ENCODE measurements at regions not wholly inside any gene's neighbourhood (a gene's known extent, or its start where the extent isn't known, plus 50 kb on each side); places are given as distances from the start of the nearest gene placed in this dataset.
"Not testable (repeated sequence)": the region's sequence is repeated elsewhere in the genome, so short reads cannot be mapped to it uniquely, and the experiment has no call there.

DNA sequence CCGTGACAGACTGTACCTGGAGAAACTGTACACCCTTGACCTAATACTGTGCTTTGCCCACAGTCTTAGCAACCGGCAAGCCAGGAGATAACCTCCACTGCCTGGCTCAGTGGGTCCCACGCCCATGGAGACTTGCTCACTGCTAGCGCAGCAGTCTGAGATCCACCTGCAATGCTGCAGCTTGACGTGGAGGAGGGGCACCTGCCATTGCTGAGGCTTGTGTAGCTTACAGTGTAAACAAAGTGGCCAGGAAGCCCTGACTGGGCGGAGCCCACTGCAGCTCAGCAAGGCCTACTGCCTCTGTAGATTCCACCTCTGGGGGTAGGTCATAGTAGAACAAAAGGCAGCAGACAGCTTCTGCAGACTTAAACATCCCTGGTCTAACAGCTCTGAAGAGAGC lies 189.3 kb downstream of the EDEM1 start:
- ATAC-seq (no peak), DNase-seq (no peak)
- H3K27ac Mint-ChIP-seq = no peak overlapping the region
- H3K4me1 ChIP-seq (ENCODE audit: control insufficient read depth, insufficient read depth, low read length) = no peaks in the 10 kb centered on the region
- no peak overlapping the region for H3K4me3 ChIP-seq (ENCODE audit: low read length)
- peaks cover 0 to 4% of the 10 kb centered on the region in 2 donors for H3K9me3 Mint-ChIP-seq
- H3K4me1 Mint-ChIP-seq = no peaks in the 10 kb centered on the region
- H3K27me3 ChIP-seq (ENCODE audit: control insufficient read depth, insufficient read depth, low read length) = no peaks in the 10 kb centered on the region
- H3K36me3 ChIP-seq (ENCODE audit: control insufficient read depth, insufficient read depth, low read length) = no peaks in the 10 kb centered on the region
- no peak overlapping the region for H3K27ac ChIP-seq (ENCODE audit: low read length)
- H3K9me3 ChIP-seq (ENCODE audit: control insufficient read depth, insufficient read depth, low read length) = no peaks in the 10 kb centered on the region
- WGBS (ENCODE audit: insufficient coverage) = 76% methylated on average over 6 of the region's 6 CpGs
- H3K36me3 Mint-ChIP-seq = no peaks in the 10 kb centered on the region
- H3K27me3 Mint-ChIP-seq (ENCODE audit: low read depth in 2 of 2) = no peaks in the 10 kb centered on the region
- intact Hi-C loops (cut with micrococcal nuclease) = no loop called here
- no peak overlapping the region for H3K4me3 Mint-ChIP-seq
- TF ChIP-seq, protein P1, sequence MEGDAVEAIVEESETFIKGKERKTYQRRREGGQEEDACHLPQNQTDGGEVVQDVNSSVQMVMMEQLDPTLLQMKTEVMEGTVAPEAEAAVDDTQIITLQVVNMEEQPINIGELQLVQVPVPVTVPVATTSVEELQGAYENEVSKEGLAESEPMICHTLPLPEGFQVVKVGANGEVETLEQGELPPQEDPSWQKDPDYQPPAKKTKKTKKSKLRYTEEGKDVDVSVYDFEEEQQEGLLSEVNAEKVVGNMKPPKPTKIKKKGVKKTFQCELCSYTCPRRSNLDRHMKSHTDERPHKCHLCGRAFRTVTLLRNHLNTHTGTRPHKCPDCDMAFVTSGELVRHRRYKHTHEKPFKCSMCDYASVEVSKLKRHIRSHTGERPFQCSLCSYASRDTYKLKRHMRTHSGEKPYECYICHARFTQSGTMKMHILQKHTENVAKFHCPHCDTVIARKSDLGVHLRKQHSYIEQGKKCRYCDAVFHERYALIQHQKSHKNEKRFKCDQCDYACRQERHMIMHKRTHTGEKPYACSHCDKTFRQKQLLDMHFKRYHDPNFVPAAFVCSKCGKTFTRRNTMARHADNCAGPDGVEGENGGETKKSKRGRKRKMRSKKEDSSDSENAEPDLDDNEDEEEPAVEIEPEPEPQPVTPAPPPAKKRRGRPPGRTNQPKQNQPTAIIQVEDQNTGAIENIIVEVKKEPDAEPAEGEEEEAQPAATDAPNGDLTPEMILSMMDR (IDR thresholded peaks at IDR 0.05) = no peak

DNA sequence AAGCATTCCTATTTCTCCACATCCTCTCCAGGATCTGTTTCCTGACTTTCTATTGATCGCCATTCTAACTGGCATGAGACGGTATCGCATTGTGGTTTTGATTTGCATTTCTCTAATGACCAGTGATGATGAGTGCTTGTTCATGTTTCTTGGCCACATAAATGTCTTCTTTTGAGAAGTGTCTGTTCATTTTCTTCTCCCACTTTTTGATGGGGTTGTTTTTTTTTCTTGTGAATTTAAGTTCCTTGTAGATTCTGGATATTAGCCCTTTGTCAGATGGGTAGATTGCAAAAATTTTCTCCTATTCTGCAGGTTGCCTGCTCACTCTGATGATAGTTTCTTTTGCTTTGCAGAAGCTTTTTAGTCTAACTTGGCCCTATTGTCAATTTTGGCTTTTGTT lies 191.8 kb downstream of the EDEM1 start:
- ATAC-seq; intact Hi-C loops (cut with micrococcal nuclease); H3K4me1 ChIP-seq (ENCODE audit: control insufficient read depth, insufficient read depth, low read length); H3K9me3 ChIP-seq (ENCODE audit: control insufficient read depth, insufficient read depth, low read length); H3K36me3 Mint-ChIP-seq; H3K9me3 Mint-ChIP-seq; H3K4me3 ChIP-seq (ENCODE audit: low read length); H3K4me1 Mint-ChIP-seq; H3K27ac Mint-ChIP-seq; H3K27me3 ChIP-seq (ENCODE audit: control insufficient read depth, insufficient read depth, low read length); H3K4me3 Mint-ChIP-seq; DNase-seq; H3K27ac ChIP-seq (ENCODE audit: low read length); H3K36me3 ChIP-seq (ENCODE audit: control insufficient read depth, insufficient read depth, low read length); H3K27me3 Mint-ChIP-seq (ENCODE audit: low read depth in 2 of 2): not testable (repeated sequence)
- 92% methylated on average over 3 of the region's 3 CpGs for whole genome bisulfite sequencing (ENCODE audit: insufficient coverage)

DNA sequence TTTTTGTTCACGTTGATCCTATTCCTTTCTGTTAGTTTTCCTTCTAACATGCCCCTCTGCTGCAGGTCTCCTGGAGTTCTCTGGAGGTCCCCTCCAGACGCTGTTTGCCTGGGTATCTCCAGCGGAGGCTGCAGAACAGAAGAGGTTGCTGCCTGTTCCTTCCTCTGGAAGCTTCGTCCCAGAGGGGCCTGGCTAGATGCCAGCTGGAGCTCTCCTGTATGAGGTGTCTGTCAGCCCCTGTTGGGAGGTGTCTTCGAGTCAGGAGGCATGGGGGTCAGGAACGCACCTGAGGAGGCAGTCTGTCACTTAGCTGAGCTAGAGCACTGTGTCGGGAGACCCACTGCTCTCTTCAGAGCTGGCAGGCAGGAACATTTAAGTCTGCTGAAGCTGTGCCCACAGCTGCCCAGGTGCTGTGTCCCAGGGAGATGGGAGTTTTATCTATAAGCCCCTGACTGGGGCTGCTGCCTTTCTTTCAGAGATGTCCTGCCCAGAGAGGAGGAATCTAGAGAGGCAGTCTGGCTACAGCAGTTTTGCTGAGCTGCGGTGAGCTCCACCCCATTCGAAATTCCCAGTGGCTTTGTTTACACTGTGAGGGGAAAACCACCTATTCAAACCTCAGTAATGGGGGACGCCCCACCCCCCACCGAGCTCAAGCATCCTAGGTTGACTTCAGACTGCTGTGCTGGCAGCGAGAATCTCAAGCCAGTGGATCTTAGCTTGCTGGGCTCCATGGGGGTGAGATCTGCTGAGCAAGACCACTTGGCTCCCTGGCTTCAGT lies 196.2 kb downstream of the EDEM1 start:
- H3K4me1 ChIP-seq (ENCODE audit: control insufficient read depth, insufficient read depth, low read length); H3K27me3 ChIP-seq (ENCODE audit: control insufficient read depth, insufficient read depth, low read length); H3K9me3 ChIP-seq (ENCODE audit: control insufficient read depth, insufficient read depth, low read length); H3K36me3 ChIP-seq (ENCODE audit: control insufficient read depth, insufficient read depth, low read length); H3K27ac ChIP-seq (ENCODE audit: low read length); intact Hi-C loops (cut with micrococcal nuclease); H3K4me3 ChIP-seq (ENCODE audit: low read length); DNase-seq; H3K36me3 Mint-ChIP-seq; ATAC-seq; H3K27me3 Mint-ChIP-seq (ENCODE audit: low read depth in 2 of 2); H3K4me3 Mint-ChIP-seq; H3K4me1 Mint-ChIP-seq; H3K27ac Mint-ChIP-seq; H3K9me3 Mint-ChIP-seq: not testable (repeated sequence)
- WGBS (ENCODE audit: insufficient coverage) = 90% methylated on average over 11 of the region's 12 CpGs

DNA sequence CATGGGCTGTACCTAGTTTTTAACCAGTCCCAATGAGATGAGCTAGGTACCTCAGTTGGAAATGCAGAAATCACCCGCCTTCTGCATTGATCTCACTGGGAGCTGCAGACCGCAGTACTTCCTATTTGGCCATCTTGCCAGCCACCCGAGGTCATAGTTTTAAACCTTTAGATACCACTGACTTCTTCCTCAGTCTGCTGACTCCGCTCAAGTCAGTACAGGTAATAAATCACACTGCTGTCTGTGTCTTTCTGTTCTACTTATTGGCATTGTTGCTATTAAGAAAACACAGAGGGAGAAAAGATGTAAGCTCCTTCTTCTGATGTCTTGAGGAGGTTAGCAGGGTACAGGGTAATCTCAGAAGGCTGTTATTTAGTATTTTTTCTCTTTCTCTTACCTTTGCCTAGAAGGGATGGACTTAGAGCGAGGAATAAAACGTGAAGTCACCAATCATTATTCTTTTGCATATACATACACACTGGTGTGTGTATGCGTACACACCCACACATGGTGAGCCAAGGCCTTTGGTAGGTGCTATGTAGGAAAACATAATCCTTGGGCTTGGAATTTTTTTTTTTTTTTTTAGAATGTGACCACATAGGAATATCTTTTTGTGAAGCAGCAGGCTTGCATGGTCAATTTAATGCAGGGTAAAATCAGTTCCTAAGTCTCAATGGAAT lies 197.2 kb downstream of the EDEM1 start:
- intact Hi-C loops (cut with micrococcal nuclease) = no loop called here
- H3K4me1 ChIP-seq (ENCODE audit: control insufficient read depth, insufficient read depth, low read length) = no peaks in the 10 kb centered on the region
- H3K4me3 ChIP-seq (ENCODE audit: low read length) = no peak overlapping the region
- TF ChIP-seq, protein P1 (IDR thresholded peaks at IDR 0.05) = no peak
- ATAC-seq = no peak
- Mint-ChIP-seq H3K27ac (no peak overlapping the region), H3K36me3 (no peaks in the 10 kb centered on the region), H3K4me3 (no peak overlapping the region), H3K4me1 (no peaks in the 10 kb centered on the region), H3K9me3 (peaks cover 0 to 2% of the 10 kb centered on the region in 2 donors), H3K27me3 (ENCODE audit: low read depth in 2 of 2) (peaks cover 2 to 8% of the 10 kb centered on the region in 2 donors)
- H3K27me3 ChIP-seq (ENCODE audit: control insufficient read depth, insufficient read depth, low read length) = no peaks in the 10 kb centered on the region
- no peaks in the 10 kb centered on the region for H3K9me3 ChIP-seq (ENCODE audit: control insufficient read depth, insufficient read depth, low read length)
- no peaks in the 10 kb centered on the region for H3K36me3 ChIP-seq (ENCODE audit: control insufficient read depth, insufficient read depth, low read length)
- no peak for DNase-seq
- no peak overlapping the region for H3K27ac ChIP-seq (ENCODE audit: low read length)
- 79% methylated on average over 5 of the region's 7 CpGs for WGBS (ENCODE audit: insufficient coverage)

Measured in natural killer cell (primary cell).